HepG2 (cell line): ENCODE measurements at regions not wholly inside any gene's neighbourhood (a gene's known extent, or its start where the extent isn't known, plus 50 kb on each side); places are given as distances from the start of the nearest gene placed in this dataset.
"Not testable (repeated sequence)": the region's sequence is repeated elsewhere in the genome, so short reads cannot be mapped to it uniquely, and the experiment has no call there.

ENCODE experiments used
- ATAC-seq: fragments of 200-7000 bp; cut with Tn5 transposase; 3 replicates; pipeline ENCODE4 v1.9.1; 2020; ENCODE audit warnings: mild to moderate bottlenecking, moderate library complexity
- BruUV-seq: library from RNA; stranded (reverse); fragments of 400-500 nt; replicated peaks from 2 replicates; lab custom pipeline; 2021; lab: Mats Ljungman, UMichigan
- CTCF ChIA-PET: fragments of 300-600 bp; formaldehyde crosslinking; extraction: SDS; loops from one replicate; lab custom pipeline; 2021; ENCODE audit warnings: low total read pairs, inconsistent platforms, low intra/inter-chr PET ratio; lab: Yijun Ruan, JAX
- POLR2A ChIA-PET: fragments of 350-600 bp; sonication (Branson Sonifier 250); formaldehyde crosslinking; loops from one replicate; lab custom pipeline; 2020; ENCODE audit warnings: antibody characterized with exemption, inconsistent platforms; lab: Yijun Ruan, JAX
- DNase-seq: peaks from one replicate; pipeline ENCODE4 v3.0.0-alpha.2; 2015; ENCODE audit warnings: low spot score
- FAIRE-seq: peaks from 3 replicates; lab custom pipeline; 2011; peaks lifted over from hg19 to GRCh38; lab: Jason Lieb, UNC
- H2AFZ ChIP-seq: one replicate; pipeline ENCODE4 v1.6.1; 2011; ENCODE audit warnings: low read length, inconsistent platforms
- H3K27ac ChIP-seq: fragments of 300-600 bp; 3 replicates; pipeline ENCODE4 v1.8.0; 2011; ENCODE audit warnings: mixed run types, mild to moderate bottlenecking, mixed read lengths, low read length, inconsistent platforms; ENCODE audit not compliant: insufficient read depth; ENCODE audit errors: extremely low read length
- H3K27me3 ChIP-seq, 2 experiments: fragments of 200-600 bp in 1 of 2; 2 replicates in 1 of 2; 3 replicates in 1 of 2; pipeline versions ENCODE4 v1.6.0 to v1.8.0; 2011; ENCODE audit warnings: low read length in 2 of 2, mild to moderate bottlenecking in 2 of 2, moderate library complexity in 2 of 2, inconsistent platforms in 1 of 2; ENCODE audit not compliant: insufficient read depth in 2 of 2, control insufficient read depth in 1 of 2
- H3K36me3 ChIP-seq, 2 experiments: fragments of 200-600 bp in 1 of 2; replicated peaks in 1 of 2; 2 replicates in 1 of 2; 3 replicates in 1 of 2; pipeline versions ENCODE4 v1.5.1 to v1.8.0; 2011; ENCODE audit warnings: low read length in 2 of 2, inconsistent platforms in 1 of 2; ENCODE audit not compliant: insufficient read depth in 2 of 2, control insufficient read depth in 1 of 2
- H3K4me1 ChIP-seq: 2 replicates; pipeline ENCODE4 v1.5.1; 2012; ENCODE audit warnings: low read length, inconsistent platforms; ENCODE audit not compliant: insufficient read depth
- H3K4me2 ChIP-seq: 2 replicates; pipeline ENCODE4 v1.6.0; 2011; ENCODE audit warnings: low read depth, low read length, inconsistent platforms
- H3K4me3 ChIP-seq, 3 experiments: fragments of 200-600 bp in 1 of 3; sonication (generic), shearing (Covaris generic) in 1 of 3; replicated peaks in 1 of 3; 2 replicates each; pipeline ENCODE4 v1.5.1; 2011 to 2016; ENCODE audit warnings: low read length in 3 of 3, inconsistent platforms in 2 of 3, low read depth in 2 of 3, mild to moderate bottlenecking in 2 of 3, control low read depth in 1 of 3, mixed read lengths in 1 of 3; ENCODE audit not compliant: insufficient read depth in 1 of 3
- H3K79me2 ChIP-seq: one replicate; pipeline ENCODE4 v1.6.1; 2011; ENCODE audit warnings: low read length, inconsistent platforms; ENCODE audit not compliant: insufficient read depth
- H3K9ac ChIP-seq: 2 replicates; pipeline ENCODE4 v1.6.0; 2011; ENCODE audit warnings: mild to moderate bottlenecking, low read depth, low read length, inconsistent platforms; ENCODE audit not compliant: insufficient read depth
- H3K9me3 ChIP-seq: 2 replicates; pipeline ENCODE4 v1.5.1; 2012; ENCODE audit warnings: mild to moderate bottlenecking, low read length
- H4K20me1 ChIP-seq: 2 replicates; pipeline ENCODE4 v1.6.0; 2011; ENCODE audit warnings: inconsistent platforms, mild to moderate bottlenecking, low read length, moderate library complexity; ENCODE audit not compliant: insufficient read depth
- FOXA3 ChIP-seq: IDR thresholded peaks from 2 replicates; pipeline ENCODE4 v1.6.1; 2016; ENCODE audit warnings: missing genetic modification reagents, missing compliant biosample characterization
- NFKB2 ChIP-seq: sonication (generic); formaldehyde crosslinking; IDR thresholded peaks from 2 replicates; pipeline ENCODE4 v1.4.0; 2020; ENCODE audit warnings: missing genetic modification reagents, borderline replicate concordance
- WGBS: methylation state at CpG from one replicate; pipeline ENCODE4 v1.1.6; 2017; ENCODE audit warnings: low lambda C conversion rate; 5-methylcytosine and 5-hydroxymethylcytosine counted together
- in situ Hi-C: cut with HindIII; loops from 2 replicates; pipeline ENCODE4 v1.10.0; 2017; ENCODE audit warnings: low pct_unique_long_range_greater_than_20kb; ENCODE audit not compliant: extremely low pct_ligation_motif_present
- intact Hi-C: fragments of 100-400 bp; cut with micrococcal nuclease; formaldehyde crosslinking; loops from one replicate; pipeline ENCODE4 v1.10.0; 2022; ENCODE audit not compliant: unreplicated experiment

GRCh38 chr14:104269511-104270241, 131.3 kb downstream of the KIF26A start:
- H3K4me1 ChIP-seq, H3K9me3 ChIP-seq, H3K36me3 ChIP-seq, H3K4me2 ChIP-seq, H3K79me2 ChIP-seq, H4K20me1 ChIP-seq, H3K27me3 ChIP-seq, POLR2A ChIA-PET, H2AFZ ChIP-seq, FAIRE-seq, H3K4me3 ChIP-seq, in situ Hi-C loops, H3K27ac ChIP-seq, H3K9ac ChIP-seq, DNase-seq, BruUV-seq, CTCF ChIA-PET, intact Hi-C loops, ATAC-seq: not testable (repeated sequence)
- WGBS, result 53% methylated on average over 21 of the region's 34 CpGs

GRCh38 chr14:104271391-104271790, 133.0 kb downstream of the KIF26A start:
- no peak overlapping the region for H2AFZ ChIP-seq
- H3K4me2 ChIP-seq, result no peak overlapping the region
- no TSS peak for BruUV-seq
- DNase-seq, result no peak
- intact Hi-C loops, result no loop called here
- ATAC-seq, result no peak
- H3K27me3 ChIP-seq, result peaks cover 0 to 10% of the 10 kb centered on the region in 2 experiments; a peak in 3 of 5 replicates
- H3K36me3 ChIP-seq, result no peaks in the 10 kb centered on the region
- H4K20me1 ChIP-seq, result no peaks in the 10 kb centered on the region
- H3K79me2 ChIP-seq, result no peaks in the 10 kb centered on the region
- in situ Hi-C loops, result no loop called here
- CTCF ChIA-PET, result no interaction called here
- FAIRE-seq, result no peak
- TF ChIP-seq FOXA3 (CRISPR knock-in tag) (no peak), NFKB2 (CRISPR knock-in tag) (no peak)
- TF ChIP-seq, all 625 proteins: peak for 0
- H3K4me1 ChIP-seq, result no peaks in the 10 kb centered on the region
- no peak overlapping the region for H3K4me3 ChIP-seq
- POLR2A ChIA-PET, result no interaction called here
- H3K9me3 ChIP-seq, result no peaks in the 10 kb centered on the region
- WGBS, result 0% methylated on average over 1 of the region's 1 CpG
- H3K9ac ChIP-seq, result no peak overlapping the region
- H3K27ac ChIP-seq, result no peak overlapping the region
